SIG-M5 treated with dmso at 0.1 percent for 504 hours (cell line): ENCODE measurements at regions not wholly inside any gene's neighbourhood (a gene's known extent, or its start where the extent isn't known, plus 50 kb on each side); places are given as distances from the start of the nearest gene placed in this dataset.
"Not testable (repeated sequence)": the region's sequence is repeated elsewhere in the genome, so short reads cannot be mapped to it uniquely, and the experiment has no call there.

ENCODE experiments used
- DNase-seq: peaks from one replicate; lab custom pipeline; 2025; ENCODE audit not compliant: unreplicated experiment; lab: John Stamatoyannopoulos, UW

DNA sequence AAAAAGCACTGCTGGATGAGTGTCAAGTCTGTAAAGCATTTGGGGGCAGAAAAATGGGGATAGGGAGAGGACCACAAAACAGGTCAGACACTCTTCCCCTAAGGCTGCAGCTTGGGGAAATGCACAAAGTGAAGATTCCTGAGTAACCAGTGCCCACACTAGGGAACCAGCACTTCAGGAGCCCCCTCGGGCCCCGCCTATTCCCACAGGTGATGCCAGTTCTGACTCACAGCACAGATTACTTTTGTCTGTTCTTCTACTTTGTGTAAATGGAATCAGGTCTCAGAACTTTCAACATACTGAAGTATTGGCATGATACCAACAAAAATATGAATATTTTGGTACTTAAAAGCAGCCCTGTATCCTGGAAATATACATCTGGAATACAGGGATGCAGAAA lies 112.5 kb downstream of the ADRA2C start:
- DNase-seq: no peak

DNA sequence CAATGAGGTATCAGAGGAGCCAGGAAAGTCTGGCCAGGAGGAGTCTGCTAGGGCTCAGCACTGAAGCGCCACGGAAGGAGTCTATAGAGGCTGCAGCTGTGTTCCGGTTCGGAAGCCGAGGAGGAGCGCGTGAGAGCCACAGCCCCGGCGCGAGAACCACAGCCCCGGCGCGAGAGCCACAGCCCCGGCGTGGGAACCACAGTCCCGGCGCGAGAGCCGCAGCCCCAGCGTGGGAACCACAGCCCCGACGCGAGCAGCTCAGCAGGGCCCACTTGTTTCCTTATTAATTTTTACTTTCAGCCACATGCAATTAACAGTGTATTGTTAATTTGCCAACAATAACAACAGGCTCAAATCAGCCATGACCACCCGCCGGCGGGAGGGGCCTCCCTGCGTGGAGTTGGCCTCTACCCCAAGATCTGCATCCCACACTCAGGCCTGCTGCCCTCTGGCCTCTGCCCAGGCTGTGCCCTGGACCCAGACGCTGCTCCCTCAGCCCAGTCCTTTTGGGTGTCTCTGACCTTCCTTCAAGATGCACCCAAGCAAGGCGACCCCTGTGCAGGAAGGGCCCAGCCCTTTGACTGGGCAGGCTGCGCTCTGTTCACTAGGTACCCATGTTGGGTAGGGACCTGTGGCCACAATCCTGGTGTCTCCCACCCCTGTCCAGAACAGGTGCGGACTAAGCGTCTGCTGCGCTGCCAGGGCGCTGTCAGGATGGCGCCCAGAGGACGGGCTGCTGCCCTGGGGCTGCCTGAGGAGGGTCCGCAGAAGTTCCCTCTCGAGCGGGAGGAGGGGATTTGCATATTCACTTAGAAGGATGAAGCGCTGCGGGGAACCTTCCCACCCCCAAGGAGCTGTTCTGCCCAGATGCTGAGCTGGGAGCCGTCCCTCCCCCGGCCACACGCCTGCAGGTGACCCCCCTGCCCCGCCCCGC lies 113.8 kb downstream of the ADRA2C start:
- no peak for DNase-seq

DNA sequence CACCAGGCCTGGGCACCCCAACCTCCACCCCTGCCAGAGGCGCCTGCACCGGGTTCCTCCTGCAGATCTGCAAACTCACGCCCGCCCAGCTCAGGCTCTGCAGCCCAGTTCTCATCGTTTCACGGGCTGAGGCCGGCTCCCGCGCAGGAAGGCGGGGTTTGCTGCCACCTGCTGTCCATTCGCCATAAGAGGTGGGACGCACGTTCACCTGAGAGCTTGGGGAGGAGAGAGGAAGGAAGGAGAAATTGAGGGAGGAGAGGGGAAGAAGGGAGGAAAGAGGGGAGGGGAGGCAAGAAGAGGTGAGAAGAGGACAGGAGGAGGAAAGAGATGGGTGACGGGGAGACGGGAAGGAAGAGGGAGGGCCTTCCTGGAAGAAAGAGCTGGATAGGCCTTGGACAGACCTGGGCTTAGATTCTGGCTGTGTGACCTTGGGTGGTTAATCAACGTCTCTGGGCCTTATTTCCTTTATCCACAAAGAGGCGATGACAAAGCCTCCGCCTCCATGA lies 114.5 kb downstream of the ADRA2C start:
- peak; percentile 51 for DNase-seq

DNA sequence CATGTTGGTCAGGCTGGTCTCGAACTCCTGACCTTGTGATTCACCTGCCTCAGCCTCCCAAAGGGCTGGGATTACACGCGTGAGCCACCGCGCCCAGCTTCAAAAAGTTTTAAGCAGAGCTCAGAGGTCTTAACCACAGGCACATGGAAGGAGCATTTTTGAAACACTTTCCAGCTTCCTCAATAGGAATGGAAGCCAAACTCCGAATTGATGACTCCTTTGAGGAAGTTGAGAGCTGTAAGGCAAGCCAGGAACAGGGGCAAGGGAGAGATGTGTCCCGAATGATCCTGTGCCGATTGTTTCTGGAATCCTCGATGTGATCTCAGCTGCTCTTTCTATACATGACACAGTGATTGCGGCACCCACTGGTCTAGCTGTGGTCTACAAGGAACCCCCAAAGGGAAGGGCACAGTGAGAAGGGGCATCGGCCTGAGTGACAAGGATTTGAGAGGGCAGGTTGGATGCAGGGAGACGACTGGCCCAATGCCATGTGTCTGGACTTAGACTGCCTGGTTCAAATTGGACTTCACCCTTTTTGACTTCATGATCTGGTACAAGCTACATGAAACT lies 116.2 kb downstream of the ADRA2C start:
- DNase-seq: not testable (repeated sequence)

DNA sequence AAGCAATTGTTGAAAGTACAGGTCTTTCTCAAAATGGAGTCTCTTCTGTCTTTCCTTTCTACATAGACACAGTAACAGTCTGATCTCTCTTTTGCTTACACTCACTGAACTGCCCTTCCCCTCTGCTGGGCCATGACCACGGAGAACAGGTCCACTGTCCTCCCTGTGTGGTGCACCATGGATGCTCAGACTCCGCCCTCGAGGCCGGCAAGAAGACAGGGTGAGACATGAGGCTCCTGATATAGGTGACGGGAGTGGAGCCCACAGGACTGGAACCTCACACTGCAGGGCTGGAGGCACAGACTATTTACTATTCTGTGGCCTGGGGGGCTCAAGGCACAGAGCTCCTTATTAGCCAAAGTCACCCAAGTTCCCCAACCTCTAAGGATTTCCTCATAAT lies 118.1 kb downstream of the ADRA2C start:
- not testable (repeated sequence) for DNase-seq

DNA sequence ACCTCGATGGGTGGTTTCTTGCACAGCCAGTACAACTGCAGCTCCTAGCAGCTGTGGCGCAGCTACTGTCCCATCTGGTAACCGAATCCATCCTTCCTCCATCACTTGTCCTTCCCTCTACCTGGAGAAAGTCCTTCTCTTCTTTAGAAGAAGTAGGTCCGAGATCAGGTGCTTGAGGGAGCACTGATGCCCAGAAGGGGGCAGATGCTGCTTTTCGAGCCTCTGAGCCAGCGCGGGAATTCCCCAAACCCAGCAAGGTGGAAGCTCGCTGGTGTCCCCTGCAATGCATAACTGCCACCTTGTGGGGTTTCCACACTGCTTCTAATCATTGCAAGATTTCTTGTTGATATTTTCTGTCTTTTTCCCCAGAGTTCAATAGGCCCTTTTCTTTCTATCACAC lies 127.4 kb downstream of the ADRA2C start:
- DNase-seq: not testable (repeated sequence)

DNA sequence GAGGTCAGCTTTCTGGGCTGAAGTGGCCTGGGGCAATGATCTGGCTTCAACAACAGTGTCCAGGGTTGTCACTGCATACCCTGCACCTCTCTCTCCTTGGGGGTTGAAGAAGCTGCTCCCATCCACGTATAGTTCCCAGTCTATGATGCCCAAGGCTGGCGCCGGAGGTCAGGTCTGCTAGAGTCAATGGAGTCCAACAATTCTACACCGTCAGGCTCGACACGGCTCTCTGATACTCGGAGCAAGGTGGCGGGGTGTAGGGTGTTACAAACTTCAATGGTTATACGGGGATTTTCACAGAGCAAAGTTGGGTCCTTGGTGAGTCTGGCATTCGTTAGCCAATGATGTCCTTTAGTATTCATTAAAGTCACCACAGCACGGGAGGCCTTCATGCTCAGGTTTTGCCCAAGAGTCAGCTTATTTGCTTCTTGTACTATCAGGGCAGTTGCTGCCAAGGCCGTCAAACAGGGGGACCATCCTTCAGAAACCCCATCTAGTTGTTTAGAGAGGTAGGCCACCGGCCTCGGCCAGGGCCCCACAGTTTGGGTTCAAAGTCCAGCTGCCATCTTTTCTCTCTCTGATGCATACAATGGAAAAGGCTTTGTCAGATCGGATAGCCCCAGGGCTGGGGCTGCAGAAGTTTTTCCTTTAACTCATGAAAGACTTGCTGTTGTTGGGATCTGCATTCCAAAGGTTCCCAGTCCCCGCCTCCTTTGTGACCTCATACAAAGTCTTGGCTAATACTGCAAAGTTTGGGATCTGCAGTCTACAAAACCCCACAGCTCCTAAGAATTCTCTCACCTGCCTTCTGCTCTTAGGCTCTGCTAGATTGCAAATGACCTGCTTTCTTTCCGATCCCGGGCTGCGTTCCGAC lies 128.1 kb downstream of the ADRA2C start:
- not testable (repeated sequence) for DNase-seq

DNA sequence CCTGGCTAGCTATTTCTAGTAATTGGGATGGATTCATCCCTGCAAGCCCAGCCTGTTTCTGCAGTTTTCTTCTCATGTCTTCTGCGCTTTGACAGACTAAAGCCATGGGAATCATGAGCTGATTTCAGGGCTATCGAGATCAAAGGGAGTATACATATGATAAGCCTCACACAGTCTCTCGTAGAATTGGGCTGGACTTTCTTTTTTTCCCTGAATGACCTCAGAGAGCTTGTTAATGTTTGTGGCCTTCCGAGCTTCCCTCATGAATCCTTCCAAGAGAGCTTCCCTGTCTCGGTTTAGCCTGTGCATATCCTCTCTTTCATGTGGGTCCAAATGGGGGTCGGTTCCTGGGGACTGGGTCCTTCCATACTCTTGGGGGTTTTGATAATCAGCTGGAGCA lies 130.3 kb downstream of the ADRA2C start:
- no peak for DNase-seq

DNA sequence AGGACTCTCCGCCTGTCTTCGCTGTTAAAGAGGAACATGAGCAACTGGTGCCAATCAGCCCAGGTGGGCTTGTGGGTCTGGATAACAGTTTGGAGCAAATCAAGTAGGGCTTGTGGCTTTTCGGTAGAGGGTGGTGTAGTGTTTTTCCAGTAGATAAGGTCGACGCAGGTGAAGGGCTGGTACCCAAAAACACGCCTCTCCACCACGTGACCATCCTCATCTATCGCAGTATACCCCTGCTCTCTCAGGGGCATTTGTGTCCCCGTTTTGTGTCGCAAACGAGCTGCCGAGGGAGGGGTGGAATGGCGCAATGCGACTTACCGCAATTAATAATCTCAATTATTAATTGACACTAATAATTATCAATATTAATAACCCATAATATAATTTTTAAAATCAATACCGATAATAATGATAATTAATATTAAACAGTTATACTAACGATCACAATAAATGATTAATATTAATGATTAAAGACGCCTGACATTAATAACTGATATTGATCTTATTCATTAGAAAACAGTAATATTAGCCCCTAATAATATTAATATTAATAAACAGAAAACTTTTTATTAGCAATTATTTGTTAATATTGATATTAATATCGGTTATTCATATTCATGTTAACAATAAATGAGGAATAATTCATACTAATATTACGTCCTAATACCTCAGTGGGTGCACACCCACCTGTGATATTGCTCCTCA lies 130.8 kb downstream of the ADRA2C start:
- not testable (repeated sequence) for DNase-seq

DNA sequence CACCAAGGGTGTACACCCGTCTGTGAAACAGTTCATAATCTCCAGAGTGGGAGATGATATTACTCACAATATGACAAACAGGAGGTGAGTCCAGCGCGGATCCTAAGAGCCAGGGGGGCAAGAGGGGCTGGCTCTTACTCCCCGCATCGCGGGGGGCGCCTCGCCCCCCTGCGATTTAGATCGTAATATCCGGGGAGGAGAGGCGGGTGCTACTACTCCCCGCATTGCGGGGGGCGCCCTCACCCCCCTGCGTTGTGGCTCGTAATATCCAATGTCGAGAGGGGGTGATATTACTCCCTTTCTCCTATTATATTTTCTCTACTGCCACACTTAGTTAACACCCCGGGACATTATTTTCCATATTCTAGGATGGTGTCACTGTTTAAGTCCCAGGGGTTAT lies 131.9 kb downstream of the ADRA2C start:
- no peak for DNase-seq

DNA sequence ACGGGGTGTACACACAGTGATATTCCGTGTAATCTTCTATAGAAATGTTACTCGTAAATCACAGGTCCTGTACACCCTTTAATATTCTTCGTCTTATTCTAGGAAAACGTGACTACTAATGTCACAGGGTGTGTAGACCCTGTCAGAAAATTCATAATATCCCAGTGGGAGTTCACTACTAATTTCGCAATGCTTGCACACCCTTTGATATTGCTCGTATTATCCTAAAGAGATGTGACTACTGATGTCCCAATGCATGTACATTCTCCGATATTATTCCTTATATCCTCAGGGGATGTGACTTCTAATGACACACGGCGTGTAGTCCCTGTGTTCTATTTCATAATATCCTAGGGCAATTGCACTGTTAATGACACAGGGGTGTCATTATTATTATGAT lies 132.7 kb downstream of the ADRA2C start:
- not testable (repeated sequence) for DNase-seq

DNA sequence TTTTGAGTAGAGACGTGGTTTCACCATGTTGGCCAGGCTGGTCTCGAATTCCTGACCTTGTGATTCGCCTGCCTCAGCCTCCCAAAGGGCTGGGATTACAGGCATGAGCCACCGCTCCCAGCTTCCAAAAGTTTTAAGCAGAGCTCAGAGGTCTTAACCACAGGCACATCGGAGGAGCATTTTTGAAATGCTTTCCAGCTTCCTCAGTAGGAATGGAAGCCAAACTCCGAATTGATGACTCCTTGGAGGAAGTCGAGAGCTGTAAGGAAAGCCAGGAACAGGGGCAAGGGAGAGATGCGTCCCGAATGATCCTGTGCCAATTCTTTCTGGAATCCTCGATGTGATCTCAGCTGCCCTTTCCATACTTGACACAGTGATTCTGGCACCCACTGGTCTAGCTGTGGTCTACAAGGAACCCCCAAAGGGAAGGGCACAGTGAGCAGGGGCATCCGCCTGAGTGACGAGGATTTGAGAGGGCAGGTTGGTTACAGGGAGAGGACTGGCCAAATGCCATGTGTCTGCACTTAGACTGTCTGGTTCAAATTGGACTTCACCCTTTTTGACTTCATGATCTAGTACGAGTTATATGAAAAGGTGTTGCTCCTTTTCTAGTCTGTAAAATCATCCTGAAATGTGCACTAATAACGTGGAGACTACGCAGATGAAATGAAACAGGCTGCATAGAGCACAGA lies 138.2 kb downstream of the ADRA2C start:
- DNase-seq: not testable (repeated sequence)

DNA sequence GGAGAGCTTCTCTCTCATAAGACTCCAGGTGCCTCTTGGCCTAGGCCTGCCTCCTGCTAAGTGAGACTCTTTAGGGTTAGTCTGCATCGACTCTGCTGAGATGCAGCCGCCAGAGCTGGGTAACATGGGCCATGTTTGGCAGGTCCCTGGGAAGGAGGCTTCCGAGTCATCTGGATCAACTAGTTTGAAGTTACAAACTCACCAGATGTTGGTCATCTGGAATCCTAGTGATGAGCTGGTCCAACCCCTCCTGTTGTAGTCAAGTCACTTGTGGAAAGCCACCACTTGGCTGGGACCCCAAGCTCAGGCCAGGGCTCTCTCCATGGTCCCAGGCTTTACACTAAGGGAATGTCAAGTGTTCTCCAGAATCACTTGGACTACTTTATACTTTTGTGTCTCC lies 143.4 kb downstream of the ADRA2C start:
- DNase-seq: not testable (repeated sequence)

DNA sequence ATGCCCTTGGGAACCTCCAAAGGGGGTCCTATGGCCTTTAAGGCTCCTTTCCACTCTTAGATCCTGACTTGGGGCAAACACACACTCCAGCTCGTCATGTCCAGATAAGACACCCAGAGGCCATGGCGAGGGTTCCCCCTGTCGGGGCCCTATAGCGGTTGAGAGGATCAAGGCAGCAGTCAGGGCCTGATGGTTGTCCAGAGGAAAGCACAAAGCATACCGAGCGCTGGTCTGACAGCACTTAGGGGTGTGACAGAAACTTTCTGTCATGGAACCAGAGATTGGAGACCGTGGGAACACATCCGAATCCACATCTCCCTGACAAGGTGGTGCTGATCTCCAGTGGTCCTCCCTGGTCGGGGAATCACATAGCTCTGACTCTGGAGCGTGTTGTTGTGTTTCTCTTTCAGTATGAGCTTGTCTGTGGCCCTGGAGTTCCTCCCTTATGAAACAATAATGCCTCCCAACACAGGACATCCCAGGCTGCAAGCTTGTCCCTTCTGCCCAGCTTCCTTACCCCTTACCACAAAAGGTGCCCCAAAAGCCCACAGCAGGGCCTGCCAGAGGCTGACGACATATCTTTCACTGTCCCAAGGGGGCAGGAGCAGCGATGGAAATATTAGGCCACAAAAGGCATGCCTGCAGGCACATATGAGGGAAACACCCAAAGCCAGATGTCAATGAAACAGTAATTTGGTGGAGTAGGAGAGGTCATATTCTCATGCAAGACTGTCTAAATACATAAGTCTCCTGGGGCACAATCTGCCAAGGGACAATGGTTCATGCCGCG lies 144.2 kb downstream of the ADRA2C start:
- DNase-seq: not testable (repeated sequence)

DNA sequence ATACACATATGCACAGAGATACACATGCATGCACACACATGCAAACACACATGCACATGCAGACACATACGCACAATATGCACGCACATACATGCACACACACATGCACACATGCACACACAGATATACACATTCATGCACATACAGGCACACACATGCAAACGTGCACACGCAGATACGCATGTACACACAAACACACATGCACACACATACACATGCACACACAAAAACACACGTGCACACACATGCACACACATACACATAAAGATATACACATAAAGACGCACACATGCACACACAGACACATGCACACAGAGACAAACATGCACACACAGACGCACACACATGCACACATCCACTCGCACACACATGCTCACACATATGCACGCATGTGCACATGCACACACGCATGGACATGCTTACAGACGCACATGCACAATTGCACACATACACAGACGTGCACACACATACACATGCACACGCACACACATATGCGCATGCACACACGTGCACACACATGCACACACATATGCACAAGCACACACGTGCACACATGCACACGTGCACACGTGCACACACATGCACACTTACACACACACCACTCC lies 145.2 kb downstream of the ADRA2C start:
- no peak for DNase-seq

DNA sequence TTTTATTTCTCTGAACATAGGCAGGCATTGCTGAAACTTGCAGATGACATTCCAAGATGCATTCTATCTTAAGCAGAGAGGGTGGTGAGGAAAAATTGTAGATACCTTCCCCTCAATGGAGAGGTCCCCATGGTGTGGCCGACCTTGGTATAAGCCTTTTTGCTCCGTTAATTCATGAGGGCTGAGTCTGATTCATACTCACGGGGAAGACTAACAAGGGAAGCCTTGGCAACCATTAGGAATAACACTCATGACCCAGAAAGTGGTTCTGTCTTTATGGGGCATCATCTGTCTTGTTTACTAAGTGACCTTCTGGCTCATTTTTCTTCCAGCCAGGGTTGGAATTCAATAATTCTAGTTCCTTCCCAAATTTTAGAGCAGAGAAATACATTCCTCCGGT lies 148.3 kb downstream of the ADRA2C start:
- not testable (repeated sequence) for DNase-seq

DNA sequence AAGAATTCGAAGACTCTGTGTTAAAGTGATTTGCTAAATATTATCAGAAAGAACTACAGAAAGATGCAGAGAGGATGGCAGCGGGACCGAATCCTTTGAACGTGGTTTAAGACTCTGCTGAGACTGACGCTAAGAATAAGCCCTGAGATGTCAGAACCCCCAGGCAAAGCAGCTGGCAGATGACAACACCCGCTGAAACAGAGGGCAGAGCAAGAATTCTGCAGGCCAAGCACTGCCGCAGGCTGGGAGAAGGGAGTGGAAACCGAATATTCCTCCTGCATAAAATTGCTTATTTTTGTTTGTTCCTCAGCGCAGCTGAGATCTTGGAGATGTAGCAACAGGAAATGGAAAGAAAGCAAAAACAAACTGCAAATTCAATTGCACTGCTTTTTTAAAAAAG lies 153.3 kb downstream of the ADRA2C start:
- not testable (repeated sequence) for DNase-seq

DNA sequence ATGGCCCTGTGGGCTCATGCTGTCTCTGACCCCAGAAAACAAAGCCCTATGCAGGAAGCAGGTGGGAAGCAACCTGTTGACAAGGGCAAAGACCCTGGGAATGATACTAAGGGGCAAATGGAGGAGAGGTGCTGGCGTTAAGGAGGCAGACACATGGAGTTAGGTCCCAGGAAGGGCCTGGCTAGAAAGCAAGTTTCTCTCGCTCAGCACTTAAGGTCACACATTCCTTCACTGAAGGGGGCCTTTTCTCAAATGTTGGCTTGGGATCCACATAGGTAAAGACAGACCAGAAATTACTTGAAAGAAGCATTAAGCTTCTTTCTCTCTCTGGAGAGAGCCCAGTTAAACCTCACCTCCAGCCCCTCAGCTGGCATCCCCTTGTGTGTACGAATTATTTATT lies 155.7 kb downstream of the ADRA2C start:
- not testable (repeated sequence) for DNase-seq

DNA sequence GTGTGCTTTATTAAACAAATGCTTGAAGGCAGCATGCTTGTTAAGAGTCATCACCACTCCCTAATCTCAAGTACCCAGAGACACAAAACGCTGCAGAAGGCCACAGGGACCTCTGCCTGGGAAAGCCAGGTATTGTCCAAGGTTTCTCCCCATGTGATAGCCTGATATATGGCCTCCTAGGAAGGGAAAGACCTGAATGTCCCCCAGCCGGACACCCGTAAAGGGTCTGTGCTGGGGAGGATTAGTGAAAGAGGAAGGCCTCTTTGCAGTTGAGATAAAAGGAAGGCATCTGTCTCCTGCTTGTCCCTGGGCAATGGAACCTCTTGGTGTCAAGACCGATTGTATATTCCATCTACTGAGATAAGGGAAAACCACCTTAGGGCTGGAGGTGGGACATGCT lies 159.7 kb downstream of the ADRA2C start:
- not testable (repeated sequence) for DNase-seq
